GM12878 (cell line): ENCODE measurements at regions not wholly inside any gene's neighbourhood (a gene's known extent, or its start where the extent isn't known, plus 50 kb on each side); places are given as distances from the start of the nearest gene placed in this dataset.

ENCODE experiments used
- ATAC-seq: fragments of 200-7000 bp; cut with Tn5 transposase; 3 replicates; pipeline ENCODE4 v1.9.1; 2020; ENCODE audit warnings: mild to moderate bottlenecking, moderate library complexity
- BruUV-seq: library from RNA; stranded (reverse); fragments of 400-500 nt; replicated peaks from 2 replicates; lab custom pipeline; 2021; lab: Mats Ljungman, UMichigan
- CTCF ChIA-PET: fragments of 300-600 bp; sonication (Branson Sonifier 250); formaldehyde crosslinking; extraction: SDS; loops from one replicate; lab custom pipeline; 2021; ENCODE audit warnings: inconsistent platforms; lab: Yijun Ruan, JAX
- POLR2A ChIA-PET: fragments of 350-600 bp; formaldehyde crosslinking; extraction: SDS; loops from one replicate; lab custom pipeline; 2021; ENCODE audit warnings: inconsistent platforms; lab: Charles Lee
- RAD21 ChIA-PET: fragments of 300-600 bp; sonication (Branson Sonifier 250); formaldehyde crosslinking; loops from one replicate; lab custom pipeline; 2023; ENCODE audit warnings: antibody characterized with exemption; ENCODE audit not compliant: unreplicated experiment; lab: Charles Lee
- SMC1A ChIA-PET: fragments of 300-600 bp; sonication (Branson Sonifier 250); formaldehyde crosslinking; loops from one replicate; lab custom pipeline; 2023; ENCODE audit not compliant: unreplicated experiment, uncharacterized antibody; lab: Charles Lee
- DNase-seq: peaks from one replicate; pipeline ENCODE4 v3.0.0-alpha.2; 2011; ENCODE audit warnings: low read depth, low spot score
- FAIRE-seq: peaks from 3 replicates; lab custom pipeline; 2011; peaks lifted over from hg19 to GRCh38; lab: Jason Lieb, UNC
- H2AFZ ChIP-seq: 2 replicates; pipeline ENCODE4 v1.6.0; 2011; ENCODE audit warnings: low read depth, low read length, control low read depth; ENCODE audit not compliant: control insufficient read depth
- H3K27ac ChIP-seq: 2 replicates; pipeline ENCODE4 v1.5.1; 2011; ENCODE audit warnings: control low read depth; ENCODE audit not compliant: control insufficient read depth, insufficient read depth
- H3K27me3 ChIP-seq, 2 experiments: replicated peaks in 1 of 2; 2 replicates each; pipeline versions ENCODE4 v1.6.0 to v1.6.1; 2011; ENCODE audit warnings: low read length in 1 of 2; ENCODE audit not compliant: control insufficient read depth in 2 of 2, insufficient read depth in 2 of 2
- H3K36me3 ChIP-seq, 2 experiments: 2 replicates each; pipeline ENCODE4 v1.5.1; 2011; ENCODE audit warnings: low read length in 1 of 2; ENCODE audit not compliant: control insufficient read depth in 2 of 2, insufficient read depth in 2 of 2
- H3K4me1 ChIP-seq: 2 replicates; pipeline ENCODE4 v1.6.1; 2011; ENCODE audit warnings: mild to moderate bottlenecking, low read length, moderate library complexity, mixed read lengths; ENCODE audit not compliant: control insufficient read depth, insufficient read depth
- H3K4me2 ChIP-seq: 2 replicates; pipeline ENCODE4 v1.6.0; 2011; ENCODE audit warnings: control low read depth; ENCODE audit not compliant: control insufficient read depth, insufficient read depth
- H3K4me3 ChIP-seq: fragments of 200-600 bp; sonication (generic); 2 replicates; pipeline ENCODE4 v1.5.1; 2016
- H3K79me2 ChIP-seq: 2 replicates; pipeline ENCODE4 v1.6.0; 2011; ENCODE audit warnings: low read length; ENCODE audit not compliant: control insufficient read depth, insufficient read depth
- H3K9ac ChIP-seq: 2 replicates; pipeline ENCODE4 v1.8.0; 2011; ENCODE audit warnings: low read length, control low read depth, mixed read lengths; ENCODE audit not compliant: control insufficient read depth, insufficient read depth
- H3K9me3 ChIP-seq: replicated peaks from 3 replicates; pipeline ENCODE4 v1.5.1; 2011; ENCODE audit warnings: mild to moderate bottlenecking, low read length; ENCODE audit not compliant: control insufficient read depth, insufficient read depth
- H4K20me1 ChIP-seq: 2 replicates; pipeline ENCODE4 v1.6.0; 2011; ENCODE audit not compliant: control insufficient read depth, insufficient read depth
- FOXK2 ChIP-seq: fragments of 450-650 bp; IDR thresholded peaks from 2 replicates; pipeline ENCODE4 v1.6.1; 2017; ENCODE audit warnings: mild to moderate bottlenecking, moderate library complexity
- MEF2B ChIP-seq: fragments of 450-650 bp; IDR thresholded peaks from 2 replicates; pipeline ENCODE4 v1.6.1; 2018; ENCODE audit warnings: mild to moderate bottlenecking, moderate library complexity; ENCODE audit not compliant: partially characterized antibody, poor library complexity, severe bottlenecking
- MTA3 ChIP-seq: IDR thresholded peaks from 2 replicates; pipeline ENCODE4 v1.6.1; 2012; ENCODE audit warnings: low read length, inconsistent platforms, borderline replicate concordance
- NBN ChIP-seq: fragments of 450-650 bp; IDR thresholded peaks from 2 replicates; pipeline ENCODE4 v1.6.1; 2016
- RELA ChIP-seq: fragments of 450-650 bp; IDR thresholded peaks from 2 replicates; pipeline ENCODE4 v1.8.0; 2014; ENCODE audit warnings: borderline replicate concordance; ENCODE audit not compliant: partially characterized antibody
- RUNX3 ChIP-seq: IDR thresholded peaks from 2 replicates; pipeline ENCODE4 v1.6.1; 2012; ENCODE audit warnings: low read length, inconsistent platforms
- SREBF1 ChIP-seq: IDR thresholded peaks from 2 replicates; pipeline ENCODE4 v1.6.1; 2012; ENCODE audit warnings: mild to moderate bottlenecking, low read length
- WGBS: methylation state at CpG from one replicate; pipeline ENCODE4 v1.1.6; 2016; ENCODE audit warnings: low lambda C conversion rate; ENCODE audit not compliant: insufficient replicate concordance, insufficient coverage; ENCODE audit errors: missing lambda C conversion rate; 5-methylcytosine and 5-hydroxymethylcytosine counted together
- in situ Hi-C: fragments of 300-500 bp; cut with MboI; formaldehyde crosslinking; loops from 9 replicates; pipeline ENCODE4 v1.14.3; 2018; ENCODE audit warnings: mixed read lengths
- intact Hi-C: fragments of 100-400 bp; cut with micrococcal nuclease; formaldehyde crosslinking; loops from one replicate; pipeline ENCODE4 v1.14.2; 2022; ENCODE audit not compliant: unreplicated experiment
- TF ChIP-seq, protein P1 (sequence below): IDR thresholded peaks from 2 replicates; pipeline ENCODE4 v1.6.1; 2012; ENCODE audit warnings: low read length, inconsistent platforms
- TF ChIP-seq, protein P2 (sequence below): IDR thresholded peaks from 2 replicates; pipeline ENCODE4 v1.6.1; 2012; ENCODE audit warnings: improper control_type of control experiment, low read depth, low read length; ENCODE audit not compliant: insufficient replicate concordance
- TF ChIP-seq, protein P3 (sequence below): fragments of 450-650 bp; IDR thresholded peaks from 2 replicates; pipeline ENCODE4 v1.6.1; 2014; ENCODE audit warnings: mild to moderate bottlenecking

DNA sequence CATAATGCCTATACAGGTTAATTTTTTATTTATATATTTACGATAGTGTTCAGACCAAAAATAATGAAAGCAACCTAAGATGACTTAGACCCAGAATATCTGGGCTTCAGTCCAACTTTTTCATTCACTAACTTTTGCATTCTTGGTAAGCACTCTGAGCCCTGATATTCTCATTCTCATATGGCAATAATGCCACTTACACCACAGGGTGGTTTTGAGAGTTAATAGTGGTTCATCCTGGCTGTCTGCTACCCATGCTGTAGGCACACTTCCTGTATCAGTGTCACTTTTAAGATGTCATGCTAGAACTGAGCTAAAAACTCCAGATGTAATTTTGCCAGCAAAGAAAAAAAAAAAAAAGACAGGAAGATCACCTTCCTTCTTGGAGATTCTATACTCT lies 508.7 kb upstream of the FMR1 start:
- RAD21 ChIA-PET, result no interaction called here
- ATAC-seq (no peak), FAIRE-seq (no peak), DNase-seq (no peak)
- no peak for TF ChIP-seq MEF2B
- TF ChIP-seq, protein P1, sequence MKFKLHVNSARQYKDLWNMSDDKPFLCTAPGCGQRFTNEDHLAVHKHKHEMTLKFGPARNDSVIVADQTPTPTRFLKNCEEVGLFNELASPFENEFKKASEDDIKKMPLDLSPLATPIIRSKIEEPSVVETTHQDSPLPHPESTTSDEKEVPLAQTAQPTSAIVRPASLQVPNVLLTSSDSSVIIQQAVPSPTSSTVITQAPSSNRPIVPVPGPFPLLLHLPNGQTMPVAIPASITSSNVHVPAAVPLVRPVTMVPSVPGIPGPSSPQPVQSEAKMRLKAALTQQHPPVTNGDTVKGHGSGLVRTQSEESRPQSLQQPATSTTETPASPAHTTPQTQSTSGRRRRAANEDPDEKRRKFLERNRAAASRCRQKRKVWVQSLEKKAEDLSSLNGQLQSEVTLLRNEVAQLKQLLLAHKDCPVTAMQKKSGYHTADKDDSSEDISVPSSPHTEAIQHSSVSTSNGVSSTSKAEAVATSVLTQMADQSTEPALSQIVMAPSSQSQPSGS, result no peak
- no peak for TF ChIP-seq RELA
- TF ChIP-seq NBN, result no peak
- TF ChIP-seq MTA3, result no peak
- no peak for TF ChIP-seq RUNX3
- TF ChIP-seq, protein P2, sequence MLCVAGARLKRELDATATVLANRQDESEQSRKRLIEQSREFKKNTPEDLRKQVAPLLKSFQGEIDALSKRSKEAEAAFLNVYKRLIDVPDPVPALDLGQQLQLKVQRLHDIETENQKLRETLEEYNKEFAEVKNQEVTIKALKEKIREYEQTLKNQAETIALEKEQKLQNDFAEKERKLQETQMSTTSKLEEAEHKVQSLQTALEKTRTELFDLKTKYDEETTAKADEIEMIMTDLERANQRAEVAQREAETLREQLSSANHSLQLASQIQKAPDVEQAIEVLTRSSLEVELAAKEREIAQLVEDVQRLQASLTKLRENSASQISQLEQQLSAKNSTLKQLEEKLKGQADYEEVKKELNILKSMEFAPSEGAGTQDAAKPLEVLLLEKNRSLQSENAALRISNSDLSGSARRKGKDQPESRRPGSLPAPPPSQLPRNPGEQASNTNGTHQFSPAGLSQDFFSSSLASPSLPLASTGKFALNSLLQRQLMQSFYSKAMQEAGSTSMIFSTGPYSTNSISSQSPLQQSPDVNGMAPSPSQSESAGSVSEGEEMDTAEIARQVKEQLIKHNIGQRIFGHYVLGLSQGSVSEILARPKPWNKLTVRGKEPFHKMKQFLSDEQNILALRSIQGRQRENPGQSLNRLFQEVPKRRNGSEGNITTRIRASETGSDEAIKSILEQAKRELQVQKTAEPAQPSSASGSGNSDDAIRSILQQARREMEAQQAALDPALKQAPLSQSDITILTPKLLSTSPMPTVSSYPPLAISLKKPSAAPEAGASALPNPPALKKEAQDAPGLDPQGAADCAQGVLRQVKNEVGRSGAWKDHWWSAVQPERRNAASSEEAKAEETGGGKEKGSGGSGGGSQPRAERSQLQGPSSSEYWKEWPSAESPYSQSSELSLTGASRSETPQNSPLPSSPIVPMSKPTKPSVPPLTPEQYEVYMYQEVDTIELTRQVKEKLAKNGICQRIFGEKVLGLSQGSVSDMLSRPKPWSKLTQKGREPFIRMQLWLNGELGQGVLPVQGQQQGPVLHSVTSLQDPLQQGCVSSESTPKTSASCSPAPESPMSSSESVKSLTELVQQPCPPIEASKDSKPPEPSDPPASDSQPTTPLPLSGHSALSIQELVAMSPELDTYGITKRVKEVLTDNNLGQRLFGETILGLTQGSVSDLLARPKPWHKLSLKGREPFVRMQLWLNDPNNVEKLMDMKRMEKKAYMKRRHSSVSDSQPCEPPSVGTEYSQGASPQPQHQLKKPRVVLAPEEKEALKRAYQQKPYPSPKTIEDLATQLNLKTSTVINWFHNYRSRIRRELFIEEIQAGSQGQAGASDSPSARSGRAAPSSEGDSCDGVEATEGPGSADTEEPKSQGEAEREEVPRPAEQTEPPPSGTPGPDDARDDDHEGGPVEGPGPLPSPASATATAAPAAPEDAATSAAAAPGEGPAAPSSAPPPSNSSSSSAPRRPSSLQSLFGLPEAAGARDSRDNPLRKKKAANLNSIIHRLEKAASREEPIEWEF, result no peak
- TF ChIP-seq, protein P3, sequence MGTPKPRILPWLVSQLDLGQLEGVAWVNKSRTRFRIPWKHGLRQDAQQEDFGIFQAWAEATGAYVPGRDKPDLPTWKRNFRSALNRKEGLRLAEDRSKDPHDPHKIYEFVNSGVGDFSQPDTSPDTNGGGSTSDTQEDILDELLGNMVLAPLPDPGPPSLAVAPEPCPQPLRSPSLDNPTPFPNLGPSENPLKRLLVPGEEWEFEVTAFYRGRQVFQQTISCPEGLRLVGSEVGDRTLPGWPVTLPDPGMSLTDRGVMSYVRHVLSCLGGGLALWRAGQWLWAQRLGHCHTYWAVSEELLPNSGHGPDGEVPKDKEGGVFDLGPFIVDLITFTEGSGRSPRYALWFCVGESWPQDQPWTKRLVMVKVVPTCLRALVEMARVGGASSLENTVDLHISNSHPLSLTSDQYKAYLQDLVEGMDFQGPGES, result no peak
- TF ChIP-seq SREBF1, result no peak
- TF ChIP-seq FOXK2, result no peak
- H4K20me1 ChIP-seq, result no peaks in the 10 kb centered on the region
- H3K36me3 ChIP-seq, result no peaks in the 10 kb centered on the region
- in situ Hi-C loops, result no loop called here
- H3K4me2 ChIP-seq, result no peak overlapping the region
- POLR2A ChIA-PET, result no interaction called here
- H3K27ac ChIP-seq, result no peak overlapping the region
- intact Hi-C loops, result no loop called here
- H3K27me3 ChIP-seq, result no peaks in the 10 kb centered on the region
- no TSS peak for BruUV-seq
- SMC1A ChIA-PET, result no interaction called here
- no peak overlapping the region for H3K9ac ChIP-seq
- CTCF ChIA-PET, result no interaction called here
- 0% methylated on average over 1 of the region's 1 CpG for WGBS
- no peaks in the 10 kb centered on the region for H3K79me2 ChIP-seq
- no peak overlapping the region for H3K4me3 ChIP-seq
- H3K9me3 ChIP-seq, result no peaks in the 10 kb centered on the region
- no peaks in the 10 kb centered on the region for H3K4me1 ChIP-seq
- no peak overlapping the region for H2AFZ ChIP-seq
